NCI-H2171 treated with DMSO at 0.1 percent for 48 hours (cell line): ENCODE measurements at regions not wholly inside any gene's neighbourhood (a gene's known extent, or its start where the extent isn't known, plus 50 kb on each side); places are given as distances from the start of the nearest gene placed in this dataset.
"Not testable (repeated sequence)": the region's sequence is repeated elsewhere in the genome, so short reads cannot be mapped to it uniquely, and the experiment has no call there.

Source experiments
- DNase-seq: peaks from one replicate; lab custom pipeline; 2025; lab: John Stamatoyannopoulos, UW

- DNase-seq = no peak
These were observed 408.3 kb downstream of the NUP35 start for GRCh38 chr2:183532514-183532913.

GRCh38 chr2:183533021-183533420 lies 408.8 kb downstream of the NUP35 start:
- no peak for DNase-seq

- no peak for DNase-seq
These were observed 412.0 kb downstream of the NUP35 start for GRCh38 chr2:183536290-183536689.

GRCh38 chr2:183536714-183537113 lies 412.5 kb downstream of the NUP35 start:
- no peak for DNase-seq

GRCh38 chr2:183541766-183542165 lies 417.5 kb downstream of the NUP35 start:
- DNase-seq = no peak

- DNase-seq = no peak
These were observed 418.4 kb downstream of the NUP35 start for GRCh38 chr2:183542606-183543005.

- no peak for DNase-seq
These were observed 419.0 kb downstream of the NUP35 start for GRCh38 chr2:183543222-183543621.

GRCh38 chr2:183543731-183544130 lies 419.5 kb downstream of the NUP35 start:
- DNase-seq = no peak

GRCh38 chr2:183546560-183547350 lies 422.5 kb downstream of the NUP35 start:
- not testable (repeated sequence) for DNase-seq

- DNase-seq = no peak
These were observed 428.5 kb downstream of the NUP35 start for GRCh38 chr2:183552716-183553115.

GRCh38 chr2:183564726-183565125 lies 440.5 kb downstream of the NUP35 start:
- no peak for DNase-seq

- no peak for DNase-seq
These were observed 451.2 kb downstream of the NUP35 start for GRCh38 chr2:183575481-183575880.

- no peak for DNase-seq
These were observed 455.4 kb downstream of the NUP35 start for GRCh38 chr2:183579686-183580085.

GRCh38 chr2:183592271-183592670 lies 468.0 kb downstream of the NUP35 start:
- DNase-seq = peak; percentile 37

GRCh38 chr2:183594150-183594549 lies 469.9 kb downstream of the NUP35 start:
- DNase-seq = no peak

- no peak for DNase-seq
These were observed 473.6 kb downstream of the NUP35 start for GRCh38 chr2:183597841-183598240.

- no peak for DNase-seq
These were observed 479.8 kb downstream of the NUP35 start for GRCh38 chr2:183604065-183604464.

GRCh38 chr2:183605440-183605839 lies 481.2 kb downstream of the NUP35 start:
- DNase-seq = no peak

GRCh38 chr2:183606022-183606717 lies 481.9 kb downstream of the NUP35 start:
- no peak for DNase-seq

- no peak for DNase-seq
These were observed 482.5 kb downstream of the NUP35 start for GRCh38 chr2:183606718-183607085.

GRCh38 chr2:183607995-183608394 lies 483.8 kb downstream of the NUP35 start:
- DNase-seq = no peak

GRCh38 chr2:183608747-183609146 lies 484.5 kb downstream of the NUP35 start:
- no peak for DNase-seq

GRCh38 chr2:183610724-183611123 lies 486.5 kb downstream of the NUP35 start:
- no peak for DNase-seq
